K562 (cell line): ENCODE measurements at regions not wholly inside any gene's neighbourhood (a gene's known extent, or its start where the extent isn't known, plus 50 kb on each side); places are given as distances from the start of the nearest gene placed in this dataset.

Experiments
- ARNT ChIP-seq, 2 experiments: fragments of 450-650 bp; IDR thresholded peaks; 2 replicates each; pipeline ENCODE4 v1.6.1; 2016; ENCODE audit warnings: mild to moderate bottlenecking in 1 of 2
- CCNT2 ChIP-seq: IDR thresholded peaks from 2 replicates; pipeline ENCODE4 v1.6.1; 2011; ENCODE audit warnings: borderline replicate concordance, low read depth, mild to moderate bottlenecking, moderate library complexity, mixed read lengths, low read length; ENCODE audit not compliant: insufficient read length; ENCODE audit errors: extremely low read depth
- CTBP1 ChIP-seq: fragments of 450-650 bp; IDR thresholded peaks from 2 replicates; pipeline ENCODE4 v1.6.1; 2016; ENCODE audit warnings: borderline replicate concordance
- DPF2 ChIP-seq: fragments of 450-650 bp; IDR thresholded peaks from 2 replicates; pipeline ENCODE4 v1.6.1; 2016
- EP300 ChIP-seq: IDR thresholded peaks from 2 replicates; pipeline ENCODE4 v1.6.1; 2012; ENCODE audit warnings: low read length, improper control_type of control experiment
- KLF1 ChIP-seq: fragments of 450-650 bp; IDR thresholded peaks from 2 replicates; pipeline ENCODE4 v1.6.1; 2016; ENCODE audit warnings: missing genetic modification characterization, missing compliant biosample characterization
- MYNN ChIP-seq, 2 experiments: sonication (generic); formaldehyde crosslinking in 1 of 2; IDR thresholded peaks; 2 replicates each; pipeline versions ENCODE4 v1.5.0 to v1.6.1; 2016 to 2020; ENCODE audit warnings: antibody characterized with exemption in 1 of 2, missing genetic modification reagents in 1 of 2
- PBX2 ChIP-seq, 2 experiments: IDR thresholded peaks in 1 of 2; conservative IDR thresholded peaks in 1 of 2; 2 replicates each; pipeline ENCODE4 v1.6.1; 2016; ENCODE audit warnings: low read depth in 2 of 2, mild to moderate bottlenecking in 1 of 2, missing compliant biosample characterization in 1 of 2, missing genetic modification characterization in 1 of 2, moderate library complexity in 1 of 2
- RB1 ChIP-seq: fragments of 450-650 bp; IDR thresholded peaks from 2 replicates; pipeline ENCODE4 v1.6.1; 2017; ENCODE audit warnings: low read depth, mild to moderate bottlenecking
- SMARCE1 ChIP-seq: fragments of 450-650 bp; IDR thresholded peaks from 2 replicates; pipeline ENCODE4 v1.7.1; 2016; ENCODE audit warnings: mild to moderate bottlenecking
- SOX6 ChIP-seq: fragments of 450-650 bp; IDR thresholded peaks from 2 replicates; pipeline ENCODE4 v1.6.1; 2014; ENCODE audit warnings: mild to moderate bottlenecking
- STAT5A ChIP-seq: IDR thresholded peaks from 2 replicates; pipeline ENCODE4 v1.6.1; 2012; ENCODE audit warnings: low read length, inconsistent platforms, borderline replicate concordance
- TRIM28 ChIP-seq: fragments of 450-650 bp; IDR thresholded peaks from 2 replicates; pipeline ENCODE4 v1.6.1; 2017
- ZBTB7A ChIP-seq: IDR thresholded peaks from 2 replicates; pipeline ENCODE4 v1.6.1; 2011; ENCODE audit warnings: low read depth, mild to moderate bottlenecking, low read length, moderate library complexity, borderline replicate concordance; ENCODE audit not compliant: control insufficient read depth
- ZNF316 ChIP-seq: fragments of 450-650 bp; IDR thresholded peaks from 2 replicates; pipeline ENCODE4 v1.6.1; 2016
- ZNF445 ChIP-seq: fragments of 250-450 bp; sonication (Bioruptor Pico); IDR thresholded peaks from 2 replicates; pipeline ENCODE4 v1.4.0; 2020; ENCODE audit warnings: low read depth, mild to moderate bottlenecking, moderate library complexity
- TF ChIP-seq, protein P1 (sequence below), 2 experiments: fragments of 250-450 bp in 1 of 2; fragments of 450-650 bp in 1 of 2; sonication (Bioruptor Pico) in 1 of 2; IDR thresholded peaks; 2 replicates each; pipeline versions ENCODE4 v1.6.1 to v1.8.0; 2016 to 2021; ENCODE audit warnings: mild to moderate bottlenecking in 2 of 2, moderate library complexity in 2 of 2, missing compliant biosample characterization in 1 of 2, missing genetic modification characterization in 1 of 2
- TF ChIP-seq, protein P2 (sequence below): sonication (generic); formaldehyde crosslinking; IDR thresholded peaks from 2 replicates; pipeline ENCODE4 v1.8.1; 2023; ENCODE audit warnings: mild to moderate bottlenecking, missing genetic modification reagents
- TF ChIP-seq, protein P3 (sequence below): sonication (generic); formaldehyde crosslinking; IDR thresholded peaks from 2 replicates; pipeline ENCODE4 v1.8.1; 2023; ENCODE audit warnings: mild to moderate bottlenecking, missing genetic modification reagents
- TF ChIP-seq, protein P4 (sequence below): fragments of 200-800 bp; sonication (Bioruptor generic); IDR thresholded peaks from 2 replicates; pipeline ENCODE4 v1.6.1; 2017; ENCODE audit warnings: missing genetic modification characterization, missing compliant biosample characterization

DNA sequence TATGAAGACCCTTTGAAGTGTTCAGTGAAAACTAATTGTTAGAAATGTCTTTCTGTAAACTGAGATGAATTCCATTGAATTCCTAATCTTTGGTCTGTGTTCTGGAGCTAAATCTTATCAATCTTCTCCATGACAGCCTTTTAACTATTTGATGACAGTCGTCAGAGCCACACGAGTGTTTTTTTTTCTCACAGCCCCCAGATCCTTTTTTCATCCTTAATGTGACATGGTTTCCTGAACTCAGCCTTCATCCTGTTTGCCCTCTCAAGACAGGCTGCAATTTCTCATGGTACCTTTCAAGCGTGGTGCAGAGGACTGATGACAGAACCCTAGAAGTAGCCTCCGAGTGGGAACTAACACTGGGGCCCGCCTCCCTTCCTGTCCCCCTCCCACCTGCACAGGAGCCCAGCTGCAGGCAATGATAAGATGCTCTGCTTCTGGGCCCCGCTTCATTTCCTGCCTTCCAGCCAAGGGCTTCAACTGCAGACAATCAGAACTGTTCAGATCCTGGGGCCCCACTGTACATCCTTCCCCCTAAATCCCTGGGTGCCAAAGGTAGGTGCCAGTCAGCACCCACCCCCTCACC is 114.6 kb upstream of the VAV3 start (continued):
- no peak for TF ChIP-seq PBX2 (CRISPR knock-in tag; IDR thresholded peaks at IDR 0.05; ENCODE audit: low read depth)
- peak; percentile 73 for TF ChIP-seq PBX2 (tag; conservative IDR thresholded peaks at IDR 0.05; ENCODE audit: low read depth)
- TF ChIP-seq CCNT2, result peak; percentile 74
- TF ChIP-seq, protein P1, sequence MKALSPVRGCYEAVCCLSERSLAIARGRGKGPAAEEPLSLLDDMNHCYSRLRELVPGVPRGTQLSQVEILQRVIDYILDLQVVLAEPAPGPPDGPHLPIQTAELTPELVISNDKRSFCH (CRISPR knock-in tag; IDR thresholded peaks at IDR 0.05), result no peak
- TF ChIP-seq, protein P1 (tag; IDR thresholded peaks at IDR 0.05), result 0 out of 2 replicates have a peak, but pooled peaks have one; percentile 46
- TF ChIP-seq KLF1 (tag), result 0 out of 2 replicates have a peak, but pooled peaks have one; percentile 21
- peak; percentile 71 for TF ChIP-seq SOX6
- peak; percentile 92 for TF ChIP-seq EP300
- TF ChIP-seq, protein P2, sequence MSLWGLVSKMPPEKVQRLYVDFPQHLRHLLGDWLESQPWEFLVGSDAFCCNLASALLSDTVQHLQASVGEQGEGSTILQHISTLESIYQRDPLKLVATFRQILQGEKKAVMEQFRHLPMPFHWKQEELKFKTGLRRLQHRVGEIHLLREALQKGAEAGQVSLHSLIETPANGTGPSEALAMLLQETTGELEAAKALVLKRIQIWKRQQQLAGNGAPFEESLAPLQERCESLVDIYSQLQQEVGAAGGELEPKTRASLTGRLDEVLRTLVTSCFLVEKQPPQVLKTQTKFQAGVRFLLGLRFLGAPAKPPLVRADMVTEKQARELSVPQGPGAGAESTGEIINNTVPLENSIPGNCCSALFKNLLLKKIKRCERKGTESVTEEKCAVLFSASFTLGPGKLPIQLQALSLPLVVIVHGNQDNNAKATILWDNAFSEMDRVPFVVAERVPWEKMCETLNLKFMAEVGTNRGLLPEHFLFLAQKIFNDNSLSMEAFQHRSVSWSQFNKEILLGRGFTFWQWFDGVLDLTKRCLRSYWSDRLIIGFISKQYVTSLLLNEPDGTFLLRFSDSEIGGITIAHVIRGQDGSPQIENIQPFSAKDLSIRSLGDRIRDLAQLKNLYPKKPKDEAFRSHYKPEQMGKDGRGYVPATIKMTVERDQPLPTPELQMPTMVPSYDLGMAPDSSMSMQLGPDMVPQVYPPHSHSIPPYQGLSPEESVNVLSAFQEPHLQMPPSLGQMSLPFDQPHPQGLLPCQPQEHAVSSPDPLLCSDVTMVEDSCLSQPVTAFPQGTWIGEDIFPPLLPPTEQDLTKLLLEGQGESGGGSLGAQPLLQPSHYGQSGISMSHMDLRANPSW (CRISPR knock-in tag), result no peak
- TF ChIP-seq, protein P3, sequence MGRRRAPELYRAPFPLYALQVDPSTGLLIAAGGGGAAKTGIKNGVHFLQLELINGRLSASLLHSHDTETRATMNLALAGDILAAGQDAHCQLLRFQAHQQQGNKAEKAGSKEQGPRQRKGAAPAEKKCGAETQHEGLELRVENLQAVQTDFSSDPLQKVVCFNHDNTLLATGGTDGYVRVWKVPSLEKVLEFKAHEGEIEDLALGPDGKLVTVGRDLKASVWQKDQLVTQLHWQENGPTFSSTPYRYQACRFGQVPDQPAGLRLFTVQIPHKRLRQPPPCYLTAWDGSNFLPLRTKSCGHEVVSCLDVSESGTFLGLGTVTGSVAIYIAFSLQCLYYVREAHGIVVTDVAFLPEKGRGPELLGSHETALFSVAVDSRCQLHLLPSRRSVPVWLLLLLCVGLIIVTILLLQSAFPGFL (CRISPR knock-in tag), result 0 out of 2 replicates have a peak, but pooled peaks have one; percentile 27
- peak; percentile 87 for TF ChIP-seq SMARCE1
- TF ChIP-seq CTBP1, result peak; percentile 97
- 0 out of 2 replicates have a peak, but pooled peaks have one; percentile 26 for TF ChIP-seq TRIM28
- peak; percentile 89 for TF ChIP-seq STAT5A
- no peak for TF ChIP-seq ZNF445 (CRISPR knock-in tag)
- TF ChIP-seq, protein P4, sequence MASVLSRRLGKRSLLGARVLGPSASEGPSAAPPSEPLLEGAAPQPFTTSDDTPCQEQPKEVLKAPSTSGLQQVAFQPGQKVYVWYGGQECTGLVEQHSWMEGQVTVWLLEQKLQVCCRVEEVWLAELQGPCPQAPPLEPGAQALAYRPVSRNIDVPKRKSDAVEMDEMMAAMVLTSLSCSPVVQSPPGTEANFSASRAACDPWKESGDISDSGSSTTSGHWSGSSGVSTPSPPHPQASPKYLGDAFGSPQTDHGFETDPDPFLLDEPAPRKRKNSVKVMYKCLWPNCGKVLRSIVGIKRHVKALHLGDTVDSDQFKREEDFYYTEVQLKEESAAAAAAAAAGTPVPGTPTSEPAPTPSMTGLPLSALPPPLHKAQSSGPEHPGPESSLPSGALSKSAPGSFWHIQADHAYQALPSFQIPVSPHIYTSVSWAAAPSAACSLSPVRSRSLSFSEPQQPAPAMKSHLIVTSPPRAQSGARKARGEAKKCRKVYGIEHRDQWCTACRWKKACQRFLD, result 0 out of 2 replicates have a peak, but pooled peaks have one; percentile 50
- 0 out of 4 replicates have a peak, but pooled peaks of 1 of the 2 experiments have one; percentile 16 for TF ChIP-seq ARNT (IDR thresholded peaks at IDR 0.05)
- TF ChIP-seq MYNN (IDR thresholded peaks at IDR 0.05), result peak; percentile 70; the same call in 1 of the 2 replicates
- no peak for TF ChIP-seq MYNN (CRISPR knock-in tag; IDR thresholded peaks at IDR 0.05)
- TF ChIP-seq DPF2, result peak; percentile 95
- peak; percentile 65 for TF ChIP-seq RB1
- TF ChIP-seq ZBTB7A, result peak; percentile 88; the same call in 1 of the 2 replicates
- no peak for TF ChIP-seq ZNF316
